ENCODE measurements at regions not wholly inside any gene's neighbourhood (a gene's known extent, or its start where the extent isn't known, plus 50 kb on each side); places are given as distances from the start of the nearest gene placed in this dataset.

DNA sequence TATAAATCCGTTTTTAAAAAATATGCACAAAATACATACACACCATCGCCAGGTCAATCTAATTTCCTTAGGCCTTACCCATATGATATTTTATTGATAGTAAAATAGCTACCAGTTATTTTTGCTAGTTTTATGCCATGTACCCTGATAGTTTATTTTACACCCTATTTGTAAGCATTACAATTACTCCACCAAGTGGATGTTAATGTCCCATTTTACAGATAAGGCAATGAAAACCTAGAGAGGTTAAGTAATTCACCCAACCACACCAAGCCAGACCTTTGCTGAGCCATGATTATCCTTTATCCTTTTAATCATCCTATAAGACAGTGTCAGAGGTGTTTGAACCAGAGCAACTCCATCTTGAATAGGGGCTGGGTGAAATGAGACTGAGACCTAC is 86.8 kb downstream of the CBLN4 start:
- H3K4me3 ChIP-seq (ENCODE audit: low read depth, low read length) = no peak overlapping the region
- no peak overlapping the region for H3K27ac ChIP-seq (ENCODE audit: insufficient read depth, low read length, poor library complexity, severe bottlenecking)
- Mint-ChIP-seq H3K27me3 (no peaks in the 10 kb centered on the region), H3K9me3 (peaks cover 4 to 15% (median 6%) of the 10 kb centered on the region in 7 donors), H3K27ac (no peak overlapping the region), H3K4me3 (no peak overlapping the region), H3K36me3 (no peaks in the 10 kb centered on the region), H3K4me1 (no peaks in the 10 kb centered on the region)
- no peaks in the 10 kb centered on the region for H3K36me3 ChIP-seq (ENCODE audit: control insufficient read depth, insufficient read depth, low read length)
- H3K4me1 ChIP-seq (ENCODE audit: control insufficient read depth, insufficient read depth, low read length, poor library complexity, severe bottlenecking) = no peaks in the 10 kb centered on the region
- DNase-seq (no peak), ATAC-seq (ENCODE audit: low read depth in 2 of 2) (no peak)
- peaks cover 0 to 1% of the 10 kb centered on the region in 2 experiments for H3K9me3 ChIP-seq (ENCODE audit: control insufficient read depth in 2 of 2, low read length in 2 of 2)
- H3K27me3 ChIP-seq (ENCODE audit: control insufficient read depth, insufficient read depth, low read length) = no peaks in the 10 kb centered on the region

DNA sequence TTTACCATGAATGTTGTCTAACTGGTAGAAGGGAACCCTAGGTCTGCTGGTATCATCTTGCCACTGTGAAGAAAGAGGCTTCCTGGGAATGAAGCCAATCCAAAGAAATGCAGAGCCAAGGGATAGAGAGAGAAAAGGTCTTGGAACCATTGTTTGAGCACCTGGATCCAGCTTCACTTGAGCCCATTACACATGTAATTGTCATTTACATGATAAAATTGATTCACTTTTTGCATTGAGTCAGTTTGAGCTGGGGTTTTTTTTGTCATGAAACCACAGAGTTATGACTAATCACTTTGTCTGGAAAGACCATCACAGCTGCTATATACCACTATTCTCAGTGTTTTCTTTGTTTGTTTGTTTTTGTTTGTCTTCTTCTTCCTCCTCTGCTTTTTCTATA is 112.3 kb downstream of the CBLN4 start:
- Mint-ChIP-seq H3K4me3 (no peak overlapping the region), H3K4me1 (no peaks in the 10 kb centered on the region)
- no peaks in the 10 kb centered on the region for H3K4me1 ChIP-seq (ENCODE audit: control insufficient read depth, insufficient read depth, low read length, poor library complexity, severe bottlenecking)

DNA sequence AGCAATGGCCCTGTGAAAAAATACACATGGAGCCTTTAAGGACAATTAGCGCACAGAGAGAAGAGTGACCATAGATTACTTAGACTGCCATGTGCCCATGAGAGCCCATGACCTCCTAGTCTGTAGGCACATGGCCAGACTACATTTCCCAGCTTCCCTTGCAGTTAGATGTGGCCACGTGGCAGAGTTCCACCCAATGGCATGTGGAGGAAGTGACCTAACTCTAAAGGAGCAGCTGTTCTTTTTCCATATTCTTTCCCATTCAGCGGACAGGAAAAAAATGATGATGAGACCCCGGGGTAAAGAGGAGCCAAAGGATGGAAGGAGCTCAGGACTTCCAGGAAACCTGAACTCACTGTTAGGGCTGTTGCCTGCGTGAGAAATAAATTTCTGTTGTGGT is 116.6 kb downstream of the CBLN4 start:
- H3K36me3 Mint-ChIP-seq = no peaks in the 10 kb centered on the region
- Histone ChIP-seq H3K4me1 (ENCODE audit: control insufficient read depth, insufficient read depth, low read length, poor library complexity, severe bottlenecking) (no peaks in the 10 kb centered on the region), H3K27me3 (ENCODE audit: control insufficient read depth, insufficient read depth, low read length) (no peaks in the 10 kb centered on the region), H3K4me3 (ENCODE audit: low read depth, low read length) (no peak overlapping the region), H3K36me3 (ENCODE audit: control insufficient read depth, insufficient read depth, low read length) (no peaks in the 10 kb centered on the region), H3K9me3 (ENCODE audit: control insufficient read depth in 2 of 2, low read length in 2 of 2) (peaks cover 0 to 5% of the 10 kb centered on the region in 2 experiments), H3K27ac (ENCODE audit: insufficient read depth, low read length, poor library complexity, severe bottlenecking) (no peak overlapping the region)
- no peak for ATAC-seq (ENCODE audit: low read depth in 2 of 2)
- H3K27me3 Mint-ChIP-seq = peaks cover under 1% of the 10 kb centered on the region
- H3K4me3 Mint-ChIP-seq = no peak overlapping the region
- H3K4me1 Mint-ChIP-seq = no peaks in the 10 kb centered on the region
- no peak overlapping the region for H3K27ac Mint-ChIP-seq
- peaks cover 5 to 36% (median 10%) of the 10 kb centered on the region in 7 donors for H3K9me3 Mint-ChIP-seq
- DNase-seq = no peak

More for the DNA sequence above, 112.3 kb downstream of the CBLN4 start:
- Mint-ChIP-seq H3K27ac (no peak overlapping the region), H3K36me3 (no peaks in the 10 kb centered on the region), H3K9me3 (peaks cover 3 to 43% (median 12%) of the 10 kb centered on the region in 7 donors), H3K27me3 (peaks cover 4% of the 10 kb centered on the region)
- H3K36me3 ChIP-seq (ENCODE audit: control insufficient read depth, insufficient read depth, low read length) = no peaks in the 10 kb centered on the region
- ATAC-seq (ENCODE audit: low read depth in 2 of 2) = no peak
- H3K27me3 ChIP-seq (ENCODE audit: control insufficient read depth, insufficient read depth, low read length) = no peaks in the 10 kb centered on the region
- no peak overlapping the region for H3K4me3 ChIP-seq (ENCODE audit: low read depth, low read length)
- DNase-seq = no peak
- no peak overlapping the region for H3K27ac ChIP-seq (ENCODE audit: insufficient read depth, low read length, poor library complexity, severe bottlenecking)
- peaks cover 0 to 6% of the 10 kb centered on the region in 2 experiments for H3K9me3 ChIP-seq (ENCODE audit: control insufficient read depth in 2 of 2, low read length in 2 of 2)

DNA sequence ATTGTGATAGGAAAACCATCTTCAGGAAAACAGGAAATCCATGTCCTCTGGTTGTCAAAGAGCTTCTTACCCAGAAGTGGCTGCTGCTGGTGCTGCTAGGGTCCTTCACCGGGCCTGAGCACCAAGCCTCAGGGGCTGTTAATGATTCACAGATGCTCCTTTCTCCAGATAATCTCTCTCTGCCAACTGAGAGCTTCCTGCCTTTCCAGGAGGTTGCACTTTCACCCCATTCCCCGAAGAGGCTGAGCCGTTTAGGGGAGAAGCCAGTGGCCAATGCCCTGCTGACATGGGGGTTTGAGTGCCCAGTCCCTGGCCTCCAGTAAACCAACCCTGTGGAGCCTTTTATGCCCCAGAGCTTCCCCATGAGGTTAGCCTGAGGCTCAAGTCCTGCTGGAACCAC is 122.4 kb downstream of the CBLN4 start:
- H3K9me3 Mint-ChIP-seq = peaks cover 3 to 17% (median 10%) of the 10 kb centered on the region in 7 donors
- no peaks in the 10 kb centered on the region for H3K36me3 ChIP-seq (ENCODE audit: control insufficient read depth, insufficient read depth, low read length)

DNA sequence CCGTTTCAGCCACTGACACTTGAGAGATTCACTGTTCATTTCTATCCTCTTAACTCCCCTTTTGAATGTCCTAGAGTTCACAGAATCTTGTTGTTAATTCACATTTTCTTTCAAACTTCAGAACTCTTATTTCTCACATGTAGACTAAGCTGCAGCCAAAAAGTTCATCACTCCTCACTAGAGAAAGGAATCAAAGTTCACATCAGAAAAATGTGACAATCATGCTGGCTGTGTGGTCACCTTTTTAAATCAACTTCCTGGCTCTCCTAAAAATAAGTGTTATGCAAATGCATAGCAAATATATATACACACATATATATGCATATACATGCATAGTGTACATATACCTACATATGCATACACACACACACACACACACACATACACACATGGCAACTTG is 123.0 kb downstream of the CBLN4 start:
- Mint-ChIP-seq H3K4me1 (no peaks in the 10 kb centered on the region), H3K4me3 (no peak overlapping the region), H3K27me3 (no peaks in the 10 kb centered on the region), H3K9me3 (peaks cover 3 to 14% (median 7%) of the 10 kb centered on the region in 7 donors), H3K27ac (no peak overlapping the region), H3K36me3 (no peaks in the 10 kb centered on the region)
- no peaks in the 10 kb centered on the region for H3K9me3 ChIP-seq (ENCODE audit: control insufficient read depth in 2 of 2, low read length in 2 of 2)
- H3K4me3 ChIP-seq (ENCODE audit: low read depth, low read length) = no peak overlapping the region
- ATAC-seq (ENCODE audit: low read depth in 2 of 2) (no peak), DNase-seq (no peak)
- no peak overlapping the region for H3K27ac ChIP-seq (ENCODE audit: insufficient read depth, low read length, poor library complexity, severe bottlenecking)
- H3K4me1 ChIP-seq (ENCODE audit: control insufficient read depth, insufficient read depth, low read length, poor library complexity, severe bottlenecking) = no peaks in the 10 kb centered on the region
- H3K36me3 ChIP-seq (ENCODE audit: control insufficient read depth, insufficient read depth, low read length) = no peaks in the 10 kb centered on the region
- H3K27me3 ChIP-seq (ENCODE audit: control insufficient read depth, insufficient read depth, low read length) = no peaks in the 10 kb centered on the region

More for the DNA sequence above, 122.4 kb downstream of the CBLN4 start:
- Histone ChIP-seq H3K27ac (ENCODE audit: insufficient read depth, low read length, poor library complexity, severe bottlenecking) (no peak overlapping the region), H3K4me3 (ENCODE audit: low read depth, low read length) (no peak overlapping the region), H3K4me1 (ENCODE audit: control insufficient read depth, insufficient read depth, low read length, poor library complexity, severe bottlenecking) (no peaks in the 10 kb centered on the region), H3K27me3 (ENCODE audit: control insufficient read depth, insufficient read depth, low read length) (no peaks in the 10 kb centered on the region), H3K9me3 (ENCODE audit: control insufficient read depth in 2 of 2, low read length in 2 of 2) (no peaks in the 10 kb centered on the region)
- Mint-ChIP-seq H3K4me3 (no peak overlapping the region), H3K27ac (no peak overlapping the region), H3K36me3 (no peaks in the 10 kb centered on the region), H3K27me3 (no peaks in the 10 kb centered on the region), H3K4me1 (no peaks in the 10 kb centered on the region)
- ATAC-seq (ENCODE audit: low read depth in 2 of 2) = no peak
- DNase-seq = no peak

DNA sequence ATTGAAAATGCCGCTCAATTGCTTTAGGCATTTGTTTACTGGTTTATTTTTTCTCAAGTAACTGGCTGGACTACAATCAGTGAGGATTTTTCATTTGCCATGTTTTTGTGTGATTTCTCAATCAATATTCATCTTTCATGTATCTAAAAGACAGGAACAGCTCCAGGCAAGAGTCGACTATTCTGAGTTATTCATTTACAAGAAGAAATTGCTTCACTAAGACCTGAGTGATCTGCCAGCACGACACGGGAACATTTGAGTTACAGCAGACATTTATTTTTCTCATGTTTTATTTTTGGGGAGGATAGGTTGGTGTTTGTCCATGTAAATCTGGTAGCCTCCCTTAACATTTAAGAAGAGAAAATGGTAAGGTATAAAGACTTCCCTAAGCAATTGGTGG is 124.1 kb downstream of the CBLN4 start:
- Histone ChIP-seq H3K4me1 (ENCODE audit: control insufficient read depth, insufficient read depth, low read length, poor library complexity, severe bottlenecking) (no peaks in the 10 kb centered on the region), H3K9me3 (ENCODE audit: control insufficient read depth in 2 of 2, low read length in 2 of 2) (no peaks in the 10 kb centered on the region), H3K4me3 (ENCODE audit: low read depth, low read length) (no peak overlapping the region), H3K27ac (ENCODE audit: insufficient read depth, low read length, poor library complexity, severe bottlenecking) (no peak overlapping the region), H3K36me3 (ENCODE audit: control insufficient read depth, insufficient read depth, low read length) (no peaks in the 10 kb centered on the region), H3K27me3 (ENCODE audit: control insufficient read depth, insufficient read depth, low read length) (no peaks in the 10 kb centered on the region)
- H3K27me3 Mint-ChIP-seq = no peaks in the 10 kb centered on the region
- no peak for ATAC-seq (ENCODE audit: low read depth in 2 of 2)
- no peak for DNase-seq
- H3K4me1 Mint-ChIP-seq = no peaks in the 10 kb centered on the region
- H3K9me3 Mint-ChIP-seq = peaks cover 3 to 15% (median 7%) of the 10 kb centered on the region in 7 donors
- no peaks in the 10 kb centered on the region for H3K36me3 Mint-ChIP-seq
- no peak overlapping the region for H3K4me3 Mint-ChIP-seq
- no peak overlapping the region for H3K27ac Mint-ChIP-seq

DNA sequence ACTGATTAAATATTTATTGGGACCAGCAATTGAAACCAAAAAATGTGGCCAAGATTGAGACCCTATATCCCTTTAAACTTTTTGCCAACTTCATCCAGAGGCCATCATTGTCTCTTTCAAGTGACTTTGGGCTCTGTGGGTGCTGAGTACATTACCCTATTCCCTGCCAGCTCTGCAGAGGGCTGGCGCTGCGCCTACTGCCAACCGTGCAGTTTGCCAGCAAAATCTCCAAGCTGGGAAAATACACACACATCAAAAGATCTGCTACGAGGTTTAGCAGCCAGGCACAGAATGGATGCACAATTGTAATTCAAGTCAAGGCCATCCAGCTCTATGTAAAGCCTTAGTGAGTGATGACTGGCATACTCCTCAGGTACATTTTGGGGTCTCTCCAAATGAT is 125.0 kb downstream of the CBLN4 start:
- ATAC-seq (ENCODE audit: low read depth in 2 of 2) = no peak
- H3K27me3 Mint-ChIP-seq = no peaks in the 10 kb centered on the region

DNA sequence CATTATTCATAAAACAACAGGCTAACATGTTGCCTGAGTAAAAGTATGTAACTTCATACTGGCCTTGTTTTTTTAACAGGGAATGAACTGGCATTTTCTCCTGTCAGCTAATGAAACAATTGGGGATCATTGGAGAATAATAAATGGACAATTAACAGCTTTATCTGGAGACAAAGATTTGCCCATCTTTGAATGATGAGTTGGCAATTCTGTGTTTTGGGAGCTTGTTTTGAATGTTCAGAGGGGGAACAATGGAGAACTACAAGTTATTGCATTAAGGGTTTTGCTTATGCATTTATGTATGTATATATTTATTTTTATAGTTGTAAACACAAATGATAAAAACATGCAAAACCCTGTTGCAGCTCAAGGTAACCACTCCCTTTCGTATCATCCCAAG is 150.3 kb downstream of the CBLN4 start:
- no peak for DNase-seq
- peak overlapping the region in 1 of 4 donors; percentile 38 for H3K4me3 Mint-ChIP-seq
- H3K4me1 Mint-ChIP-seq = no peaks in the 10 kb centered on the region
- no peak overlapping the region for H3K27ac Mint-ChIP-seq
- no peaks in the 10 kb centered on the region for H3K27me3 Mint-ChIP-seq
- ATAC-seq (ENCODE audit: low read depth in 2 of 2) = no peak
- no peaks in the 10 kb centered on the region for H3K36me3 Mint-ChIP-seq
- Histone ChIP-seq H3K27ac (ENCODE audit: insufficient read depth, low read length, poor library complexity, severe bottlenecking) (no peak overlapping the region), H3K4me1 (ENCODE audit: control insufficient read depth, insufficient read depth, low read length, poor library complexity, severe bottlenecking) (no peaks in the 10 kb centered on the region), H3K4me3 (ENCODE audit: low read depth, low read length) (no peak overlapping the region), H3K36me3 (ENCODE audit: control insufficient read depth, insufficient read depth, low read length) (no peaks in the 10 kb centered on the region), H3K9me3 (ENCODE audit: control insufficient read depth in 2 of 2, low read length in 2 of 2) (peaks cover 0 to 4% of the 10 kb centered on the region in 2 experiments), H3K27me3 (ENCODE audit: control insufficient read depth, insufficient read depth, low read length) (no peaks in the 10 kb centered on the region)
- peaks cover 0 to 15% (median 2%) of the 10 kb centered on the region in 7 donors for H3K9me3 Mint-ChIP-seq

More for the DNA sequence above, 125.0 kb downstream of the CBLN4 start:
- Histone ChIP-seq H3K36me3 (ENCODE audit: control insufficient read depth, insufficient read depth, low read length) (no peaks in the 10 kb centered on the region), H3K9me3 (ENCODE audit: control insufficient read depth in 2 of 2, low read length in 2 of 2) (no peaks in the 10 kb centered on the region), H3K4me3 (ENCODE audit: low read depth, low read length) (no peak overlapping the region), H3K4me1 (ENCODE audit: control insufficient read depth, insufficient read depth, low read length, poor library complexity, severe bottlenecking) (no peaks in the 10 kb centered on the region), H3K27me3 (ENCODE audit: control insufficient read depth, insufficient read depth, low read length) (no peaks in the 10 kb centered on the region), H3K27ac (ENCODE audit: insufficient read depth, low read length, poor library complexity, severe bottlenecking) (no peak overlapping the region)
- Mint-ChIP-seq H3K9me3 (peaks cover 3 to 17% (median 7%) of the 10 kb centered on the region in 7 donors), H3K4me3 (no peak overlapping the region), H3K36me3 (no peaks in the 10 kb centered on the region), H3K4me1 (no peaks in the 10 kb centered on the region), H3K27ac (no peak overlapping the region)
- DNase-seq = no peak

Measured in CD4-positive, CD25-positive, alpha-beta regulatory T cell (primary cell).